ENCODE measurements at regions not wholly inside any gene's neighbourhood (a gene's known extent, or its start where the extent isn't known, plus 50 kb on each side); places are given as distances from the start of the nearest gene placed in this dataset.
A peak's percentile ranks its signal among the peaks of the same experiment; 100 is the strongest.
"Not testable (repeated sequence)": the region's sequence is repeated elsewhere in the genome, so short reads cannot be mapped to it uniquely, and the experiment has no call there.

DNA sequence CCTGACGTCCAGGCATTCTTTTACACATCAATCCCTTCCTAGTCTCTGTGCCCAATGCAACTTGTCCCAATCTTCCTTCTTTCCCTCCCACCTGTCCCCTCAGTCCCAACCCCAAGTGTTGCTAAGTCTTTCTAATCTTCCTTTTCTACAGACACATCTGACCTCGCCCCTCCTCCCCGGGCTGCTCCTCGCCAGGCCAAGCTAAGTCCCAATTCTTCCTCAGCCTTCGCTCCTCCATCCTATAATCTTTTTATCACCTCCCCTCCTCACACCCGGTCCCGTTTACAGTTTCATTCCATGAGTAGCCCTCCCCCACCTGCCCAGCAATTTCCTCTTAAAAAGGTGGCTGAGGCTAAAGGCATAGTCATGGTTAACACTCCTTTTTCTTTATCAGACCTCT is 413.3 kb upstream of the ST8SIA4 start:
- DNase-seq = not testable (repeated sequence)

DNA sequence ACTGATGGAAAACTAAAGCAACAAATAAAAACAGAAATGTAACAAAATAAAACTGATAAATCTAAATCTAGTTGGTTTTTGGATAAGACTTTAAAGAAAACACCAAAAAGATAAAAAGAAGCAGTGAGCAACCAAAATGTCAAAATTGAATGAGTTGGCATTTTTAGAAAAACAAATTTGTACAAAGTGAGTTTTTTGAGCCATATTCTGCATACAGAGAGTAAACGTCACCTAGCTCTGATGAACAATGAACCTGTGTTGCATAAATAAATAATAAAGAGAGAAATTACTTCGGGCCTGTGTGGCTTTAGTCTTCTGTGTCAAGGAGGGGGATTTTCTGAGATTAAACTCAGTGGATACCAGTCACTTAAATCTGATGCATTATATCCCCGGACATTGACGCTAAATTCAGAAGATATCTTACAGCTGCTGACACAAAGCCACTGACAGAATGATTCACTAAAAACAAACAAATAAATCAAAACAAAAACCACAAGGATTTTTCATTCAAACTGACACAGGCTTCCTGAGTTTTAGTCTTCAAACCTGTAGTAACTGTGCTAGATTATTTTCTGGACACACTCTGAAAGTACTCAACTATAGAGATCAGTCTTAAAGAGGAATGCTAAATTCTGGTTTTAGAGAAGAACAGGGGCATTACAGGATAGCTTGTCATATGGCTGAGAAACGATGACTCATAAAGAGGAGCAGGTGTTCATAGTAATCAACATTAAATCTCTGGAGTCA is 403.5 kb upstream of the ST8SIA4 start:
- peak; percentile 3 for DNase-seq

DNA sequence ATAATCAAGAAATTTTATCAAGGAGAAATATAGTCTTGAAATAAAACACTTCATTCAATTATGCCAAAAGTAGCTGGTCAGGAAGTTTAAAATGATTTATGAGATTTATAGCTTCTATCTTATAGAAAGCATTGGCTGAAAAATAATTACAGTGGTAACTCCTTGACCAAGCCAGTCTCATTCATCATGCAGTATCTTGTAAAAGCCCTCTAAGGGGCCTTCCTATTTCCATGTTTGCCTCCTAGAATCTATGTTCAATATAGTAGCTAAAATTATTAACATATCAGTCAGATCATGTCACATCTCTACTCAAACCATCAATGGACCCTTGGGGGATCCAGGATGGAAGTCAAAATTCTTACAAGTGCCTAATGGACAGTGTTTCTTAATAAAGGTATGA is 393.4 kb upstream of the ST8SIA4 start:
- DNase-seq = no peak

DNA sequence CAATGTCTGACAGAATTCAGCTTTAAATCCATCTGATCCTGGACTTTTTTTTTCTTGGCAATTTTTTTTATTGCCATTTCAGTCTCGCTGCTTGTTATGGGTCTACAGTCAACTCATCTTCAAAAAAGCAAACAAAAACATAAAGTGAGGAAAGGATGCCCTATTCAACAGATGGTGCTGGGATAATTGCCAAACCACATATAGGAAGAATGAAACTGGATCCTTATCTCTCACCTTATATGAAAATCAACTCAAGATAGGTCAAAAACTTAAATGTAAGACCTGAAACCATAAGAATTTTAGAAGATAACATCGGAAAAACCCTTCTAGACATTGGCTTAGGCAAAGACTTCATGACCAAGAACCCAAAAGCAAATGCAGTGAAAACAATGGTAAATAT is 389.1 kb upstream of the ST8SIA4 start:
- DNase-seq = no peak

DNA sequence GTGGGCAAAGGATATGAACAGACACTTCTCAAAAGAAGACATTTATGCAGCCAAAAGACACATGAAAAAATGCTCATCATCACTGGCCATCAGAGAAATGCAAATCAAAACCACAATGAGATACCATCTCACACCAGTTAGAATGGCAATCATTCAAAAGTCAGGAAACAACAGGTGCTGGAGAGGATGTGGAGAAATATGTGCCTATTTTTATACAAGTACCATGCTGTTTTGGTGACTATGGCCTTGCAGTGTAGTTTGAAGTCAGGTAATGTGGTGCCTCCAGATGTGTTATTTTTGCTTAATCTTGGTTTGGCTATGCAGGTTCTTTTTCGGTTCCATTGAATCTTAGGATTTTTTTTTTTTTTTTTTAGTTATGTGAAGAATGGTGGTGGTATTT is 387.7 kb upstream of the ST8SIA4 start:
- not testable (repeated sequence) for DNase-seq

DNA sequence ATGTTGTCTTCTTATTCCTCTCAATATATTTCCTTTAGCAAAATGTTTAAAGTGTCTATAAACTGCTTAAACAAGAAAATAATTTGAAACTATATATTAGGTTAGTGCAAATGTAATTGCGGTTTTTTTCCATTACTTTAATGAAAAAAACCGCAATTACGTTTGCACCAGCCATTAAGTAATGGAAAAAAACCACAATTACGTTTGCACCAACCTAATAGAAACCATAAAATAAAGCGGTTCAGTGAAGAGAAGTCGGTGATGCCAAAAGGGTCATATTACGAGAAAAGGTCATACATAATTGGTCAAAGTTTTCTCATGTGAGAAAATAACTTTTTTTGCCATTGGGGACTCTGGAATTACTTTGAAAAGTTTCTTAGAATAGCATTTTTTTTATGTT is 385.6 kb upstream of the ST8SIA4 start:
- DNase-seq = no peak

DNA sequence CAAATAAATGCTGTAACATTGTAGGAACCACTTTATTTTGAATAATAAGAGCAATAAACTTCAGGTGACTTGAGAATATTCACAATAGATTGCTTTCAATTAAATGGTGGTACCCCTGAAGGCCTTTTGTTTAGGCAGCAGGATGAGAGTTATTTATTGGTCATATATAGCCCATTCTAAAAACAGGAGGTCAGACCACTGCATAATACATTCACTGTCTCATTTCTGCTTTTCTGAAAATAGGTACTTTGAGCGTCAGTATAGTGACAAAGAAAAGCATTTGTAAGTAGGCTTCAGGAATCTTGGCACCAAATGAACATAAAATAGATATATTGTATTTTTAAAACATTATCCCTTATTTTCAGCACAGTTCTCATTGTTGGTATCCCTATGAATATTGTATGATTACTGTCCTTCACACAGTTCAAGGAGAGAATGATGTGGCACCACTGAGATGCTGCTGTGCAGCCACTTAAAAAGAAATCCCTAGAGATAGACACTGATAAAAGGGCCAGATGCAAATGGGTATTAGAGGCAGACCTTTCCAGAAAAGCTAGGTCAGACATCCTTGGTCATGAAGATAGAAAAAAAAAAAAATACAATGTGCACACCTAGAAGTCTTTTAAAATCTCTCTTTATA is 381.8 kb upstream of the ST8SIA4 start:
- no peak for DNase-seq

DNA sequence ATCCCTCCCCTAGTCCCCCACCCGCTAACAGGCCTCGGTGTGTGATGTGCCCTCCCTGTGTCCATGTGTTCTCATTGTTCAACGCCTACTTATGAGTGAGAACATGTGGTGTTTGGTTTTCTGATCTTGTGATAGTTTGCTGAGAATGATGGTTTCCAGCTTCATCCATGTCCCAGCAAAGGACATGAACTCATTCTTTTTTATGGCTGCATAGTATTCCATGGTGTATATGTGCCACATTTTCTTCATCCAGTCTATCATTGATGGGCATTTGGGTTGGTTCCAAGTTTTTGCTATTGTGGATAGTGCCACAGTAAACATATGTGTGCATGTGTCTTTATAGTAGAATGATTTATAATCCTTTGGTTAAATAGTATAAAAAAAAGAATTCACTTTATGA is 380.9 kb upstream of the ST8SIA4 start:
- DNase-seq = not testable (repeated sequence)

DNA sequence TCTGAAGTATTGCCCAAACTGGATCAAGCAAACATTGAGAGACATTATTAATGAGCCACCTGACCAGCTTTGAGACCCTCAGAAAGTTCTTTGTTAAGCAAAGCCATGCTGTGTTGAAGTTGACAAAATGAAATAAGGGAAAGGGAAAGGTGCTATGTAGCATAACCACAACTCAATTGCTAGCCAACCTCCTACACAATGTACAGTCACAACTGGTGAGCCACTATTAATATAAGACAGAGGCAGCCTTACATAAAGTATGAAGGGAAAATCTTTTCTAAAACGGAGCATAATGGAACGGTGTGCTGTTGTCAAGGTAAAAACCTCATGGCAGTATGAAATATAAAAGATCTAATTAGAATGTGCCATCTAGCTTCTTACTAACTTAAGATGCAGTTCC is 375.8 kb upstream of the ST8SIA4 start:
- no peak for DNase-seq

DNA sequence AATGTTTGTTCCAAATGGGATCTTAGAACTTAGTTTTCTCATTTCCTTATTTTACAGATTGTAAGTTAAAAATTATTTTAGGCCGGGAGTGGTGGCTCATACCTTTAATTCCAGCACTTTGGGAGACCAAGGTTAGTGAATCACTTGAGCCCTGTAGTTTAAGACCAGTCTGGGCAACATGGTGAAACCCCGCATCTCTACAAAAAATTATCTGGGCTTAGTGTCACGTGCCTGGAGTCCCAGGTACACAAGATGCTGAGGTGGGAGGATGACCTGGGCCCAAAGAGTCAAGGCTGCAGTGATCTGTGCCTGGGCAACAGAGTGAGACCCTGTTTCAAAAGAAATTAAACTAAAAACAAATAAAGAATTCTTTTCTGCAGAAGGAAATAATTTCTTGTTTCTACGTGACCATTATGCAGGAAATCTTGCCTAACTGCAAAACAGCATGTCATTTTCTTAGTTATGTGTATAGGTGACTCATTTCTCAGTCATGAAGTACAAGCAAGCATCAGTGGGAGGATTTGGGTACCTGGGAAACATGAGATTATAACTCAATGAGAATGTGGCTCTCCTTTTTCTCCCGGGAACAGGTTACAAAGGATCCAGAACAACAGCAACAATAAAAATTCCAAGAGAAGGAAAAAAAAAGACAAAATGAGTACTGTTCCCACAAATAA is 375.1 kb upstream of the ST8SIA4 start:
- DNase-seq = peak; percentile 79

DNA sequence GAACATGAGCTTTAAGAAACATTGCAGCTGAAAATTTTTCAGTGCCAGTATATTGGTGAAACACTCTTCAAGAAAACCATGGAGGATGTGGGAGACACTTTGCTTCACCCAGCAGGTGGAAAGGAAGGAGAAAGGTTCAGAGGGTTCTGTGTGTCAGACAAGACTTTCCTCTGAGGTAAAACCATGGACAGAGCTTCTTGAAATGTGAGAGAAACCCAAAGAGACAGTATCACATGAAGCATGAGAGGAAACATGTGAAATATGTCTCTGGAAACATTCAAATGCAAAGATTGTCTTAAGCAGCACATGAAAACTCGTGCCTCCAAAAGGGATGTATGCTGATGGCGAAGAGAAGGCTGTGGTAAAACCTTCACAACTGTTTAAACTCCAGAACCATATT is 368.9 kb upstream of the ST8SIA4 start:
- no peak for DNase-seq

DNA sequence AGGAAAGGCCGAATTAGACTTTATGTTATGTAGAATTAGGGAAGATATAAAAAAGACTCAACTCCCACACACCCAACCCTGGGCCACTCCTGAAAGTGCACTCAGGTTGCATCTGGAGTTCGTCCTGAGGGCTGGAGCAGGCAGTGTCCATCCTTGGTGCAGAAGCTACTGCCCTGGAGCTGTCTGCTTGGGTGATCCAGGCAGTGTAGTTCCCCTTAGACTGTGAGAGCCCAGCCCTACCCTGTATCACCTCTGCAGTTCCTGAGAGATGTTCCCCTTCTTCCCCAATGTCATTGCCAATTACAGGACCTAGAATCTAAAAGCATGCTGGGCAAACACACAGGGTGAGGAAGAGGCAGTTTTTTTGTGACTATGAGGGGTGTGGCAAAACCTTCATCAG is 368.3 kb upstream of the ST8SIA4 start:
- no peak for DNase-seq

DNA sequence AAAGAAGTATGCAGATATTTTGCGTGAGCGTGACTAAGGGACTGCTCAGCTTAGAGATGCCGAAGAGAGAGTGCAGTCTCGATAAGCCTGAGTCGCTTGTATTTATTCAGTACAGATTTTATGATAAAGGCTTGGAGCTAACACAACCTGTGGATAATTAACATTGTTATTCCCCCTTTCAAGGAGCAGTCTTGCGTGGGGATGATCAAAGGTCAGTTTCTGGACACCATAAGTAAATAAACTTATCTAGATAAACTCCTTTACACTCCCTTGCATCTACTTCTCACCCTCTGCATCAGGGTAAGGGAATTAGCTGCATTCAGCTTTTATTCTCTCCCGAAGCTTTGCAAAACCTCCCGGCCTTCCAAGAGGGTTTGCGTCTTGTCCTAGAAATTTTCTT is 357.8 kb upstream of the ST8SIA4 start:
- peak; percentile 37 for DNase-seq

DNA sequence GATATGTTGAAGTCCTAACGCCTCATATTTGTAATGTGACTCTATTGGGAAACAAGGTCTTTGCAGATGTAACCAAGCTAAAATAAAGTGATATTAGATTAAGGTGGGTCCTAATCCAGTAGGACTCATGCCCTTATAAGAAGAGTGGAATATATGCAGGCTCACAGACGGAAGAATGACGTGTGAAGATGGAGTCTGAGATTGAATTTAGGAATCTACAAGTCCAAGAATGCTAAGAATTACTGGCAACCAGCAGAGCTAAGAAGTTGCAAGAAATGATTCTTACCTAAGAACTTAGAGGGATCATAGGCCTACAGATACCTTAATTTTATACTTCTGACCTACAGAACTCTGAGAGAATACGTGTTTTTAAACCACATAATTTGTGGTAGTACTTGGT is 350.0 kb upstream of the ST8SIA4 start:
- DNase-seq = no peak

DNA sequence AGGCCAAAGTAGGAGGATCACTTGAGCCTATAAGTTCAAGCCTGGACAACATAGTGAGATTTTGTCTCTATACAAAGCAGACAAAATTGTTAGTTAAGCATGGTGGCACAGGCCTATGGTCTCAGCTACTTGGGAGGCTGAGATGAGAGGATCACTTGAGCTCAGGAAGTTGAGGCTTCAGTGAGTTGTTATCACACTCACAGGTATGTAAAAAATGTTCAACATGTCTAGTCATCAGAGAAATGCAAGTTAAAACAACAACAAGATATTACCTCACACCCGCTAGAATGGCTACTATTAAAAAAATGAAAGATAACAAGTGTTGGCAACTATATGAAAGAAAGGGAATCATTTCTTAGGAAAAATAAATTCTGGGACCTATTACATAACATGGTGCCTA is 341.5 kb upstream of the ST8SIA4 start:
- no peak for DNase-seq

DNA sequence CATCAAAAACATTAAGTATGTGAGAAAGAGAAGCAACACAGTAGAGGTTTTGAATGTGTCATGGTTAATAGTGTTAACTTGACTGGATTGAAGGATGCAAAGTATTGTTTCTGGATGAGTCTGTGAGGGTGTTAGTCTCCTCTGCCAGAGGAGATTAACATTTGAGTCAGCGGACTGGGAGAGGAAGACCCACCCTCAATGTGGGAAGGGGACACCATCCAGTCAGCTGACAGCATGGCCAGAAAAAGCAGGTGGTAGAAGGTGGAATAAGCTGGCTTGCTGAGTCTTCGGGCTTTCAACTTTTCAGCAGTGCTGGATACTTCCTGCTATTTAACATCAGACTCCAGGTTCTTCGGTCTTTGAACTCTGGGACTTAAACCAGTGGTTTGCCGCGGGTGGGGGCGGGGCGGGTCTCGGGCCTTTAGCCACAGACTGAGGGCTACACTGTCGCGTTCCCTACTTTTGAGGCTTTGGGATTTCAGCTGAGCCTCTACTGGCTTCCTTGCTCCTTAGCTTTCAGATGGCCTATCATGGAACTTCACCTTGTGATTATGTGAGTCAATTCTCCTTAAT is 309.9 kb upstream of the ST8SIA4 start:
- no peak for DNase-seq

DNA sequence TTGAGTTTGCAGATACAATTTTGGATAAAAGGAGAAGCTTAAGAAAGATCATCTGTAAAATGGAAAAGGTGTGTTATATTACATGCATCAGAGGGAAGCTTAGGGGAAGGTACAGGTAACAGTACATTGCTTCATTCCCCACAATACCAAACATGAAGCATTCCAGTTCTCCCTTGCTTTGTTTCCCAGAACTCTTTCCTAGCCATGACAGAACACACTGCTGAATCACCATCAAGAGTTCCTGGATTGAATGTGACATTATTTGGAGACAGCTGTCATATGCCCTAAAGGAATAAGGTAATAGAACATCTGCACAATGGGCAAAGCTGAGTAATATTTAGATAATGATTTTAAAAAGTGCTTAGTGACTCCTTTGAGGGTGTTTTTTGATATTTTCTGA is 303.5 kb upstream of the ST8SIA4 start:
- DNase-seq = no peak

DNA sequence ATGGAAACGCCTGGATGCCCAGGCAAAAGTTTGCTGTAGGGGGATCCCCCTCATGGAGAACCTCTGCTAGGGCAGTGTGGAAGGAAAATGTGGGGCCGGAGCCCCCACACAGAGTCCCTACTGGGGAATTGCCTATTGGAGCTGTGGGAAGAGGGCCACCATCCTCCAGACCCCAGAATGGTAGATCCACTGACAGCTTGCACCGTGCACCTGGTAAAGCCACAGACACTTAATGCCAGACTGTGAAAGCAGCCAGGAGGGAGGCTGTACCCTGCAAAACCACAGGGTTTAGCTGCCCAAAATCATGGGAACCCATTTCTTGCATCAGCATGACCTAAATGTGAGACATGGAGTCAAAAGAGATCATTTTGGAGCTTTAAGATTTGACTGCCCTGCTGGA is 302.0 kb upstream of the ST8SIA4 start:
- not testable (repeated sequence) for DNase-seq

DNA sequence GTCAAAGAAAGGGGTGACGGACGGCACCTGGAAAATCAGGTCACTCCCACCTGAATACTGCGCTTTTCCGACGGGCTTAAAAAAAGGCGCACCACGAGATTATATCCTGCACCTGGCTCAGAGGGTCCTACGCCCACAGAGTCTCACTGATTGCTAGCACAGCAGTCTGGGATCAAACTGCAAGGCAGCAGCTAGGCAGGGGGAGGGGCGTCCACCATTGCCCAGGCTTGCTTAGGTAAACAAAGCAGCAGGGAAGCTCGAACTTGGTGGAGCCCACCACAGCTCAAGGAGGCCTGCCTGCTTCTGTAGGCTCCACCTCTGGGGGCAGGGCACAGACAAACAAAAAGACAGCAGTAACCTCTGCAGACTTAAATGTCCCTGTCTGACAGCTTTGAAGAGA is 277.3 kb upstream of the ST8SIA4 start:
- DNase-seq = not testable (repeated sequence)

DNA sequence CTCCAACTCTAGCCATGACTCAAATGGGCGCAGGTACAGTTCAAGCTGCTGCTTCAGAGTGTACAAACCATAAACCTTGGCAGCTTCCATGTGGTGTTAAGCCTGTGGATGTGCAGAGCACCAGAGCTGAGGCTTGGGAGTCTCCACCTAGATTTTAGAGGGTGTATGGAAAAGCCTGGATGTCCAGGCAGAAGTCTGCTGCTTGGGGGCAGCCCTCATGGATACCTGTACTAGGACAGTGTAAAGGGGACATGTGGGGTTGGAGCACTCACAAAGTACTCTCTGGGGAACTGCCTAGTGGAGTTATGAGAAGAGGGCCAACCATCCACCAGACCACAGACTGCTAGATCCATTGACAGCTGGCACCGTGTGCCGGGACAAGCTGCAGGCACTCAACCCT is 273.5 kb upstream of the ST8SIA4 start:
- DNase-seq = no peak

DNA sequence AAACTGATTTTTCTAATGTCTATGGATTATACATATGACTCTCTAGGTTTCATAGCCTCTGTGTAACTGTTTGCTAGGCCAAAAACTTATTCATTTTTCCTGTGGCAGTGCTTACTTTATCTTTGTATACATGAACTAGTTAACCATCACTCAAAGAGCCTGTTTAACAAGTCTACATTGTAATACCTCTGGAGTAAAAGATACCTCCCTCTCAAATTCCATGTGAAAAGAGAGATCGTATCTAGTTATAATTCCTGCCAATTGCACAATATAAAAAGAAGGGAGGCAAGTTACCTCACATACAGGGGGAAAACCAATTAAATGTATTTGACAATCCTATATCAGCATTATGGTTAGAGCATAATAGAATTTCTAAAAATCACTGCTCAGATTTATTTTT is 271.9 kb upstream of the ST8SIA4 start:
- DNase-seq = no peak

DNA sequence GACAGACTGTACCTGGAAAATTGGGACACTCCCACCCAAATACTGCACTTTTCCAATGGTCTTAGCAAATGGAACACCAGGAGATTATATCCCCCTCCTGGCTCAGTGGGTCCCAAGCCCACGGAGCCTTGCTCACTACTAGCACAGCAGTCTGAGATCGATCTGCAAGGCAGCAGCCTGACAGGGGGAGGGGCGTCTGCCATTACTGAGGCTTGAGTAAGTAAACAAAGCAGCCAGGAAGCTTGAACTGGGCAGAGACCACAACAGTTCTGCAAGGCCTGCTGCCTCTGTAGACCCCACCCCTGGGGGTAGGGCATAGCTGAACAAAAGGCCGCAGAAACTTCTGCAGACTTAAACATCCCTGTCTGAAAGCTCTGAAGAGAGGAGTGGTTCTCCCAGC is 260.0 kb upstream of the ST8SIA4 start:
- no peak for DNase-seq

DNA sequence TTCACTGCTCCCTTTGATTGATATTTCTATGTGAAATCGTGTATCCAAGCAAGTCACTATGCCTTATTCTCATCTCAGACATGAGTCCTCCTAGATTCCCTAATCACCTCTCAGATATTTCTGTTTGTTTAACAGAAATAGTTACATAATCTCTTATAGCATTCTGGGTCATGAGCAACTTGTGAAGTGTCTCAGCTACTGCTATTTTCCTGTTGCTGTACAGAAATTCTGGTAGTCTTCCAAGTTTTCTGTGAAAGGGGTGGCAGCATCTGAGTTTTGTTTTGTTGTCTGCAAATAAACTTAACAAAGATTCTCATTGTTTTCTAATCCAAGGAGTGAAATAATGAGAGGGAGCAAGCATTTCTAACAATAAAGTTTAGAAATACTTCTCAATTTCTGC is 256.9 kb upstream of the ST8SIA4 start:
- DNase-seq = no peak

DNA sequence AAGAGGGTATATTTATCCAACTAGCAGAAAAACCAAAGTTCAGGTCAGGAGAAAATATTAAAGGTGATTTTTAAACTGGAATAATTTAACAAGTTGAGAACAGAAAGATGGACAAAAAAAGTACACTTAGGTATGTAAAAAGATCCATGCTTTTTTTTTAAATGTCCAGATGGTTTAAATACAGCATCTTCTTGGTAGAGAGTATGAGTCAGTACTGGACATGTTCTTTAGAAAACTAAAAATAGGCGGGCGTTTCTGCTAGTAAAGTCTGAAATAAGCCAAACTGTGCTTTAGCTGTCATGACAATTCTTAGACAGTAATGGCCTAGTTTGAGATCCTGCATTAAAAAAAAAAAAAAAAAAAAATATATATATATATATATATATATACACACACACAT is 255.9 kb upstream of the ST8SIA4 start:
- DNase-seq = no peak

Measured in kidney glomerular epithelial cell (primary cell).